ENCODE measurements at regions not wholly inside any gene's neighbourhood (a gene's known extent, or its start where the extent isn't known, plus 50 kb on each side); places are given as distances from the start of the nearest gene placed in this dataset.

- DNase-seq (ENCODE audit: extremely low spot score): no peak
- TF ChIP-seq, protein P1, sequence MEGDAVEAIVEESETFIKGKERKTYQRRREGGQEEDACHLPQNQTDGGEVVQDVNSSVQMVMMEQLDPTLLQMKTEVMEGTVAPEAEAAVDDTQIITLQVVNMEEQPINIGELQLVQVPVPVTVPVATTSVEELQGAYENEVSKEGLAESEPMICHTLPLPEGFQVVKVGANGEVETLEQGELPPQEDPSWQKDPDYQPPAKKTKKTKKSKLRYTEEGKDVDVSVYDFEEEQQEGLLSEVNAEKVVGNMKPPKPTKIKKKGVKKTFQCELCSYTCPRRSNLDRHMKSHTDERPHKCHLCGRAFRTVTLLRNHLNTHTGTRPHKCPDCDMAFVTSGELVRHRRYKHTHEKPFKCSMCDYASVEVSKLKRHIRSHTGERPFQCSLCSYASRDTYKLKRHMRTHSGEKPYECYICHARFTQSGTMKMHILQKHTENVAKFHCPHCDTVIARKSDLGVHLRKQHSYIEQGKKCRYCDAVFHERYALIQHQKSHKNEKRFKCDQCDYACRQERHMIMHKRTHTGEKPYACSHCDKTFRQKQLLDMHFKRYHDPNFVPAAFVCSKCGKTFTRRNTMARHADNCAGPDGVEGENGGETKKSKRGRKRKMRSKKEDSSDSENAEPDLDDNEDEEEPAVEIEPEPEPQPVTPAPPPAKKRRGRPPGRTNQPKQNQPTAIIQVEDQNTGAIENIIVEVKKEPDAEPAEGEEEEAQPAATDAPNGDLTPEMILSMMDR (IDR thresholded peaks at IDR 0.05; ENCODE audit: control extremely low read depth, extremely low read depth, low read depth, missing control alignments): no peak
- ChIA-PET POLR2A (no interaction called here), CTCF (no interaction called here)
Observed at GRCh38 chr4:64477127-64477526, 67.9 kb upstream of the TECRL start.

GRCh38 chr4:64465263-64465662 is 56.0 kb upstream of the TECRL start:
- CTCF ChIA-PET: no interaction called here
- TF ChIP-seq, protein P1 (IDR thresholded peaks at IDR 0.05; ENCODE audit: control extremely low read depth, extremely low read depth, low read depth, missing control alignments): no peak
- POLR2A ChIA-PET: no interaction called here
- no peak for DNase-seq (ENCODE audit: extremely low spot score)

GRCh38 chr4:64464581-64464980 is 55.3 kb upstream of the TECRL start:
- TF ChIP-seq, protein P1 (IDR thresholded peaks at IDR 0.05; ENCODE audit: control extremely low read depth, extremely low read depth, low read depth, missing control alignments): no peak
- POLR2A ChIA-PET: no interaction called here

More at GRCh38 chr4:64464581-64464980, 55.3 kb upstream of the TECRL start:
- CTCF ChIA-PET: no interaction called here
- no peak for DNase-seq (ENCODE audit: extremely low spot score)

All from GM10248 (cell line).